ENCODE measurements at regions not wholly inside any gene's neighbourhood (a gene's known extent, or its start where the extent isn't known, plus 50 kb on each side); places are given as distances from the start of the nearest gene placed in this dataset.

DNA sequence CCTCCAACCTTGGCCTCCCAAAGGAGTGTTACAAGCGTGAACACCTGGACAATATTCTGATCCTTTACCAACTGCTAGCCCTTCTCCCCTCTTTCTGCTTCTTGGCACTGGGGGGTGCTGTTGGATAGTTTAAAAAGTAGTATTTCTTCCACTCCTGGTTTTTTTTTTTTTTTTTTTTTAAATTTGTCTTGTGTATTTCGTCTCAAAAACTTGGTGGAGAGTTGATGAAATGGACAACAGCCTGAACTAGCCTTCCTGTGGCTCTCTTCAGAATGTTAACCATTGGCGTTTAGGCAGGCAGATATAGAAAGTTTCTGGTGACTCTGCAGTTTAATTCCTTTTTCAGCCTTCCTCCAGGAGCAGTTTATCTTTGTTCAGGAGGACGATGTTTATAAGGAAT lies 69.7 kb upstream of the USP24 start:
- no peak for TF ChIP-seq POLR2A (IDR thresholded peaks at IDR 0.05; ENCODE audit: low read length)
- no peak for TF ChIP-seq GATA1 (IDR thresholded peaks at IDR 0.05; ENCODE audit: low read depth, low read length)

Measured in erythroblast (primary cell).